Activated CD4-positive, CD25-positive, alpha-beta regulatory T cell treated with anti-CD3 and anti-CD28 coated beads, Interleukin-2, amount 50 U/mL, for 72 hours (primary cell): ENCODE measurements at regions not wholly inside any gene's neighbourhood (a gene's known extent, or its start where the extent isn't known, plus 50 kb on each side); places are given as distances from the start of the nearest gene placed in this dataset.
"Not testable (repeated sequence)": the region's sequence is repeated elsewhere in the genome, so short reads cannot be mapped to it uniquely, and the experiment has no call there.

Source experiments
- DNase-seq: peaks from one replicate; pipeline ENCODE4 v3.0.0; 2021

DNA sequence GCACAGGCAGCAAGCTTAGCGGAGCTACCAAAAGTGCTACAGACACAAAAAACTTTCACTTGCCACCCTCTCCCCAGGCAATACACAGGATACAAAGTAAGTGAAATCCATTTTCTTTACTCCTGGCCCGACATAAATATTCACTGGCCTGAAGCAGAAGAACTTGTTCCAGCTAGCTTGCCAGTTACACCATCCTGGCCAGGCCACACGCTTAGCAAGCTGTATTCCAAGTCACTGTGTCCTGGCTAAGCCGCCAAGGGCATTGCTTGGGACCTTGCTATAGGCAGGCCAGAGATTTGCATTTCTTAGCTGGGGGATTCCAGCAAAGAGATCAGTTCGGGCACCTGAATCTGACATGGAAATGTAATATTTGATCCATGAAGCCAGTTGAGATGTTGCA lies 71.0 kb upstream of the SLC1A3 start:
- no peak for DNase-seq

DNA sequence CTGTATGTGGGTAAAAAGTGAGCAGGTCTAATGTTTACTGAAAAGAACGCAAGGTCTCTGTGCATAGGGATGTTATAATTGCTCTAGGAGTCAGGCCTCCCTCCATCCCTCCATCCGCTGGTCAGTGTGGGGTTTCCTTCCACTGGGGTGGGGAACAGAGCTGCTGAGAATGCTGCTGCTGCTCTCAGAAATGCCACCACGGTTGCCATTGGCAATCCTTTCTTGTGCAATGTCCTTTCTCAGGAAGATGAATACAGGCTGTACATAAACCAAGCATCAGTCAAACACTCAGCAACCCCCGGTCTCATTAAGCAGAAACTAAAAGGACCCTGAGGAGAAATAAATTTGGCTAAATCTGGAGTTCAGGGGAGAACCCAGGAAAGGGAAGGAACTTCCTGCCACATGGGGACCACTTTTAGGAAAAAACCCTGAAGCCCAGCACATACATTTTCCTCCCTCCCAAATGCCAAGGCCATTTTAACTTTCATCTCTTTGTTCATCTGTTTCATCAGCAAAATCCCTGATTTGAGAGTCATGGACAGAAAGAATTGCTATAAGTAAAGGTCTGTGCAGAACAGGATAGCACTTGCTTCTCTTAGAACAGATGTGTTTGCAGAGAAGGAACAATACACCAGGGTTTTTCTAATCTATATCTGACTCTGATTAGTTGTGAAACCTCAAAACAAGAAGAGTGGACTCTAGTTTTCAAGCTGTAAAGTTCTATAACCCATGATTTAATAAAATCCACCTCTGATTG lies 70.4 kb upstream of the SLC1A3 start:
- DNase-seq, result no peak

DNA sequence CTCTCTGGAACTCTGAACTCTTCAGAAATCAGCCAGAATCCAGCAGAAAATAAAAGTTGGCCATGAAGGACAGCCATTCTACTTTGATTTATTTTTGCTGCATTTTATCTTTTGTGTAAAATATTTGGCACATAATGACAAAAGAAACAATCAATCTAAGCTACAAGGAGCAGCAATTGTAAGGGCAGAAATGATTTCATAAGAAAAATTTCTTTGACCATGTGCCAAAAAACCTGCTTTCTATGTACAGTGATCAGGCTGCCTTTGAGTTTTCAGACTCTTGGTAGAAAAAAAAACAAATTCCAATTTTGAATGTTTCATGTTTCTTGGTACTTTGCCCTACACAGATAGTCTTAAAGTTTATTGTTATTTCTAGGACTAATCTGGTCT lies 69.8 kb upstream of the SLC1A3 start:
- DNase-seq, result no peak

DNA sequence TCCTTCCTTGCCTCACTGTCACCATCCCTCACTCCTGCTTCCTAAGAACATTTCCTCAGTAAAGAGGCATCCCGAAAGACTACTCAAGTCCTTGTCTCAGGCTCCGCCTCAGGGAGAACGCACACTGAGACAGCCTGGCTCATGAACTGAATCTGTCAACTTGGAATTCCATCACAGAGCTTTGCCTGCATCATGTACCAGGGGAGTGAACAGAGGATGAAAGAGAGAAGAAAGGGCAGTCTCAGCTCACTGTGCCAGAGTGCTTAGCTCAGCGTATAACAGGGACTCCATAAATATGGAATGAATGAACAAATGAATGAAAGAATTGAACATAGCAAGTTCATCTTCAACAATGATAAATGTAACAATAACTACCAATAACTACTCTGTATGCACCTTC lies 68.7 kb upstream of the SLC1A3 start:
- DNase-seq, result no peak

DNA sequence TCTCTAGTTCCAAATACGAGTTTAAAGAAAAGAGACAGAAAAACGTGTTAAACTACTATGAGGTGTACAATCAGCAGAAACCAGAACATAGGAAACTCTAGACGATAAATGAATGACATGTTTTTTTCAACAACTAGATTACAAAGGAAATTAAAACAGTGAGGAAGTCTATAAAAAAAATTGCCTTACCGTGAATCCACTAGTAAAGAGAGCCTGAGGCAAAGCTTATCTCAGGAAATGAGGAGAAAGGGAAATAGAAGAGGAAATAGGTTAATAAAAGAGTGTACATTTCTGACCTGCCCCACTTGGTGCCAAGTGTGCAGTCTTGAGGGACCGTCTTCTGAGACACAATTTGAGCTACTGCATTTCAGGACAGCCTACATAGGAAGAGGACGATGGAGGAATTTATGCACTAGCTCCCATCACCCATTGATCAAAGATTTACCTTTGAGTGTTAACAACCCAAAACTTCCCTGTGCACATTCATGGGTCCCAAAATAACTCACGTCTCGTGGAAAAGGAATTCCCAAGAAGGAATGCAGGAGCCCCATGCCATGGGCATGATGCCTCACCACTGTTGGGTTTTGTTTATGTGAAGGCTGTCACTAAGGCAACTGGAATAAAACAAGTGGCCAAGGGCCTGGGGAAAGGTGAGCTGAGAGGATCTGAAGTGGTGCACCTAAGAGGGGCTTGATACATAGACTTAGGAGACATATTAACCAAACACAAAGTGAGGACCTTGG lies 53.6 kb upstream of the SLC1A3 start:
- DNase-seq, result no peak

DNA sequence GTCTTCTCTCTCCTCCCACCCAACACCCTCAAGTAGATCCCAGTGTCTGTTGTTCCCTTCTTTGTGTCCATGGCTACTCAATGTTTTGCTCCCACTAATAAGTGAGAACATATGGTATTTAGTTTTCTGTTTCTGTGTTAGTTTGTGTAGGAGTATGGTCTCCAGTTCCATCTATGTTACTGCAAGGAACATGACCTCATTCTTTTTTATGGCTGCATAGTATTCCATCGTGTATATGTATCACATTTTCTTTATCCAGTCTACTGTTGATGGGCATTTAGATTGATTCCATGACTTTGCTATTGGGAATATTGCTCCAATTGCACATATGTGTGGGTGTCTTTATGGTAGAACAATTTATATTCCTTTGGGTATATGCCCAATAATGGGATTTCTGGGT lies 51.4 kb upstream of the SLC1A3 start:
- DNase-seq, result not testable (repeated sequence)
